ENCODE measurements at regions not wholly inside any gene's neighbourhood (a gene's known extent, or its start where the extent isn't known, plus 50 kb on each side); places are given as distances from the start of the nearest gene placed in this dataset.
"Not testable (repeated sequence)": the region's sequence is repeated elsewhere in the genome, so short reads cannot be mapped to it uniquely, and the experiment has no call there.

DNA sequence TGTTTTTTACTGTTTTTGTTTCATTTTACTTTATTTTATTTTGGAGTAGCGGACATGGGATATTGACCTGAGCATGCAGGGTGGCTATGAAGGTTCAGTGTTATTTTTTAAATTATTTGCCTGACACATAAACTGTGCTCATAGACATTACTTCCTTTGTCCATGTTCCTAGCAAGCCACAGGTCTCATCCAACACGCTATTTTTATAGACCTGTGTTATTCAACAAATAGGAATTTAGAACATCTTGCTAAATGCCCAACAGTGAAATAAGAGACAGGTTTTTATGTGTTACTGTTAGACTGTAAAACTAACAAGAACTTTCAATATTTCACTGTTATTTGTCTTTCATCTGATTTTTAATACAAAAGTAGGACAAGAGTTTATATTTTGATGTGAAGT is 756.4 kb downstream of the KCNT2 start:
- intact Hi-C loops (cut with DNase I) = no loop called here
- H3K27me3 ChIP-seq (ENCODE audit: control insufficient read depth, insufficient read depth, low read length) = no peaks in the 10 kb centered on the region
- no peaks in the 10 kb centered on the region for H3K36me3 ChIP-seq (ENCODE audit: control insufficient read depth in 2 of 3, insufficient read depth in 3 of 3, low read length in 3 of 3)
- H3K4me1 ChIP-seq (ENCODE audit: control insufficient read depth in 2 of 3, insufficient read depth in 2 of 3, low read depth in 1 of 3, low read length in 3 of 3) = no peaks in the 10 kb centered on the region
- no peak overlapping the region for H3K27ac ChIP-seq (ENCODE audit: low read depth in 2 of 2, low read length in 2 of 2)
- no peak overlapping the region for H3K4me3 ChIP-seq (ENCODE audit: low read length in 3 of 3)
- no peak overlapping the region for H3K9ac ChIP-seq (ENCODE audit: low read length in 3 of 3)
- no peak for TF ChIP-seq CTCF (IDR thresholded peaks at IDR 0.05; ENCODE audit: borderline replicate concordance, extremely low read depth, insufficient read depth)
- DNase-seq (no peak), FAIRE-seq (no peak)
- no peaks in the 10 kb centered on the region for H3K9me3 ChIP-seq (ENCODE audit: control insufficient read depth in 2 of 3, insufficient read depth in 1 of 3, low read length in 3 of 3)

DNA sequence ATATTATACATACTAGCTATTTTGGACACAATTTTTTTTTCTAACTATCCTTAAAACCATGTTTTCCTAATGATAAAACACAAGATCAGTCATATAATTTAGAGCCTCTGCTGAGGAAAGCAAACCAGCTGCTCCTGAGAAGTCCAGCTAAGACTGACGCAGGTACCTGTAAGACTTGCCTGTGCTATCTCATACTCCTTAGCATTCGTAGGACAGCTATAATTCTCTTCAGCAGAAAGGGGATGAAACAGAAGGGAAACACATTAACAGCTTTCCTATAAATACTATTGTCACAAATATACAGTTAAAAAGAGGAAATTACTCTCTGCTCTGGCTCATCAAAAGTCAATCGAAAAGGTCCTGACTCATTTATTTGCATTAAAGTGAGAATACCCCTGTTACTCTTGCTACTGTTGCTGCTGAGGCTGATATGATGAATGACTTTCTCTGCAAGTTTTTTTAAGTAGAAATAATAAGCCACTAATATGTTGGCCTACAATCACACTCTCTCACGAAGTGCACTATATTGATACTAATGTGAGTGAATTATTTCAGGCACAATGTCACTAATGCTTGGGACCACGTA is 757.1 kb downstream of the KCNT2 start:
- DNase-seq (no peak), FAIRE-seq (no peak)
- intact Hi-C loops (cut with DNase I) = no loop called here
- Histone ChIP-seq H3K27ac (ENCODE audit: low read depth in 2 of 2, low read length in 2 of 2) (no peak overlapping the region), H3K9ac (ENCODE audit: low read length in 3 of 3) (no peak overlapping the region), H3K36me3 (ENCODE audit: control insufficient read depth in 2 of 3, insufficient read depth in 3 of 3, low read length in 3 of 3) (no peaks in the 10 kb centered on the region), H3K4me1 (ENCODE audit: control insufficient read depth in 2 of 3, insufficient read depth in 2 of 3, low read depth in 1 of 3, low read length in 3 of 3) (no peaks in the 10 kb centered on the region), H3K27me3 (ENCODE audit: control insufficient read depth, insufficient read depth, low read length) (no peaks in the 10 kb centered on the region), H3K4me3 (ENCODE audit: low read length in 3 of 3) (no peak overlapping the region), H3K9me3 (ENCODE audit: control insufficient read depth in 2 of 3, insufficient read depth in 1 of 3, low read length in 3 of 3) (no peaks in the 10 kb centered on the region)
- no peak for TF ChIP-seq CTCF (IDR thresholded peaks at IDR 0.05; ENCODE audit: borderline replicate concordance, extremely low read depth, insufficient read depth)

GRCh38 chr1:195849180-195849579 is 759.1 kb downstream of the KCNT2 start:
- Histone ChIP-seq H3K9me3 (ENCODE audit: control insufficient read depth in 2 of 3, insufficient read depth in 1 of 3, low read length in 3 of 3) (no peaks in the 10 kb centered on the region), H3K36me3 (ENCODE audit: control insufficient read depth in 2 of 3, insufficient read depth in 3 of 3, low read length in 3 of 3) (no peaks in the 10 kb centered on the region), H3K27me3 (ENCODE audit: control insufficient read depth, insufficient read depth, low read length) (no peaks in the 10 kb centered on the region), H3K9ac (ENCODE audit: low read length in 3 of 3) (no peak overlapping the region), H3K27ac (ENCODE audit: low read depth in 2 of 2, low read length in 2 of 2) (no peak overlapping the region), H3K4me1 (ENCODE audit: control insufficient read depth in 2 of 3, insufficient read depth in 2 of 3, low read depth in 1 of 3, low read length in 3 of 3) (no peaks in the 10 kb centered on the region), H3K4me3 (ENCODE audit: low read length in 3 of 3) (no peak overlapping the region)
- intact Hi-C loops (cut with DNase I) = no loop called here
- no peak for FAIRE-seq
- DNase-seq = no peak
- TF ChIP-seq CTCF (IDR thresholded peaks at IDR 0.05; ENCODE audit: borderline replicate concordance, extremely low read depth, insufficient read depth) = no peak

- intact Hi-C loops (cut with DNase I); H3K9me3 ChIP-seq (ENCODE audit: control insufficient read depth in 2 of 3, insufficient read depth in 1 of 3, low read length in 3 of 3); H3K9ac ChIP-seq (ENCODE audit: low read length in 3 of 3); FAIRE-seq; H3K4me3 ChIP-seq (ENCODE audit: low read length in 3 of 3); H3K27me3 ChIP-seq (ENCODE audit: control insufficient read depth, insufficient read depth, low read length); H3K4me1 ChIP-seq (ENCODE audit: control insufficient read depth in 2 of 3, insufficient read depth in 2 of 3, low read depth in 1 of 3, low read length in 3 of 3); H3K27ac ChIP-seq (ENCODE audit: low read depth in 2 of 2, low read length in 2 of 2); H3K36me3 ChIP-seq (ENCODE audit: control insufficient read depth in 2 of 3, insufficient read depth in 3 of 3, low read length in 3 of 3); DNase-seq: not testable (repeated sequence)
These were observed 760.0 kb downstream of the KCNT2 start for GRCh38 chr1:195847957-195848875.

Measured in kidney (tissue), 13 donors.